Caco-2 (cell line): ENCODE measurements at regions not wholly inside any gene's neighbourhood (a gene's known extent, or its start where the extent isn't known, plus 50 kb on each side); places are given as distances from the start of the nearest gene placed in this dataset.
A peak's percentile ranks its signal among the peaks of the same experiment; 100 is the strongest.

Experiments used
- BruUV-seq: library from RNA; stranded (reverse); fragments of 400-500 nt; replicated peaks from 2 replicates; lab custom pipeline; 2021; lab: Mats Ljungman, UMichigan
- CTCF ChIA-PET: fragments of 300-600 bp; sonication (Branson Sonifier 250); formaldehyde crosslinking; loops from one replicate; lab custom pipeline; 2022; ENCODE audit warnings: antibody characterized with exemption; lab: Charles Lee
- POLR2A ChIA-PET: fragments of 300-600 bp; sonication (Branson Sonifier 250); formaldehyde crosslinking; loops from one replicate; lab custom pipeline; 2022; ENCODE audit warnings: antibody characterized with exemption; lab: Charles Lee
- DNase-seq, 2 experiments: peaks; one replicate each; pipeline versions ENCODE4 v3.0.0 to v3.0.0-alpha.2; 2020 to 2022
- H3K27me3 ChIP-seq: replicated peaks from 2 replicates; pipeline ENCODE4 v1.6.0; 2011; ENCODE audit warnings: low read length; ENCODE audit not compliant: control insufficient read depth, insufficient read depth
- H3K36me3 ChIP-seq: 2 replicates; pipeline ENCODE4 v1.5.1; 2011; ENCODE audit warnings: low read length; ENCODE audit not compliant: control insufficient read depth, insufficient read depth
- H3K4me1 ChIP-seq: fragments of 250-450 bp; sonication (Bioruptor Pico); 2 replicates; pipeline ENCODE4 v1.5.1; 2020; ENCODE audit warnings: mild to moderate bottlenecking
- H3K4me3 ChIP-seq: 2 replicates; pipeline ENCODE4 v1.5.1; 2011; ENCODE audit warnings: low read depth, mild to moderate bottlenecking, control low read depth, low read length
- H3K9me3 ChIP-seq: fragments of 250-450 bp; sonication (Bioruptor Pico); 2 replicates; pipeline ENCODE4 v1.5.1; 2020; ENCODE audit warnings: mild to moderate bottlenecking, moderate library complexity
- H3K27ac Mint-ChIP-seq: one replicate; pipeline ENCODE4 v1.8.0; 2022; ENCODE audit warnings: mixed read lengths; ENCODE audit not compliant: unreplicated experiment
- H3K27me3 Mint-ChIP-seq: one replicate; pipeline ENCODE4 v1.8.0; 2022; ENCODE audit warnings: mixed read lengths; ENCODE audit not compliant: insufficient read depth, unreplicated experiment
- H3K36me3 Mint-ChIP-seq: one replicate; pipeline ENCODE4 v1.8.0; 2022; ENCODE audit warnings: mild to moderate bottlenecking, mixed read lengths; ENCODE audit not compliant: insufficient read depth, unreplicated experiment
- H3K4me1 Mint-ChIP-seq: one replicate; pipeline ENCODE4 v1.8.0; 2022; ENCODE audit warnings: low read depth, mixed read lengths; ENCODE audit not compliant: unreplicated experiment
- H3K4me3 Mint-ChIP-seq: one replicate; pipeline ENCODE4 v1.8.0; 2022; ENCODE audit warnings: mild to moderate bottlenecking, moderate library complexity, mixed read lengths; ENCODE audit not compliant: unreplicated experiment
- H3K9me3 Mint-ChIP-seq: one replicate; pipeline ENCODE4 v1.8.0; 2022; ENCODE audit warnings: mixed read lengths; ENCODE audit not compliant: unreplicated experiment
- intact Hi-C: fragments of 100-400 bp; cut with micrococcal nuclease; formaldehyde crosslinking; loops from one replicate; pipeline ENCODE4 v1.10.0; 2022; ENCODE audit not compliant: unreplicated experiment
- TF ChIP-seq, protein P1 (sequence below), 2 experiments: fragments of 200-600 bp in 1 of 2; IDR thresholded peaks; 1 replicate in 1 of 2; 2 replicates in 1 of 2; pipeline versions ENCODE4 v1.5.1 to v1.8.0; 2011 to 2022; ENCODE audit warnings: antibody characterized with exemption in 1 of 2, control low read depth in 1 of 2, inconsistent platforms in 1 of 2, low read depth in 1 of 2, low read length in 1 of 2, mild to moderate bottlenecking in 1 of 2, moderate library complexity in 1 of 2; ENCODE audit not compliant: insufficient read depth in 1 of 2, severe bottlenecking in 1 of 2, unreplicated experiment in 1 of 2

DNA sequence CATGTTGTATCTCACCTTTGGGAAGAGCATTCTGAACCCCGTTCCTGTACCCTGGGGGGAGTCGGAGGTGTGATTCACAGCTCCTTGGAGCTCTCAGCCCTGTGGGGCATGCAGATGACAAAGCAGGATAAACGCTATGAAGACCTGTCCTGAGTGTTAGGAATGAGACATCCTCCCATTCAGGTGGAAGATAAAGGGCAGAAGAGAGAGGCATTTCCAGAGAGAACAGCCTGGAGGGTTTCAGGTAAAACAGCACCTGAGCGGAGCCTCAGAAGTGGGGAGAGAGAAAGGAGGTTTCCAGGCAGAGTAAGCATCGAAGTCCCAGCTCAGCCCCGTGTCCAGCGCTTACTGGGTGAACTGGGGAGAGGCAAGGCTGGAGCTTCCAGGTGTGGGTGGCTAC lies 288.9 kb downstream of the KLF6 start:
- Histone ChIP-seq H3K4me1 (peaks cover 15% of the 10 kb centered on the region), H3K4me3 (no peak overlapping the region), H3K9me3 (no peaks in the 10 kb centered on the region), H3K36me3 (no peaks in the 10 kb centered on the region), H3K27me3 (no peaks in the 10 kb centered on the region)
- no peak for DNase-seq
- H3K9me3 Mint-ChIP-seq, result no peaks in the 10 kb centered on the region
- intact Hi-C loops, result no loop called here
- H3K27me3 Mint-ChIP-seq, result peaks cover 5% of the 10 kb centered on the region
- H3K4me1 Mint-ChIP-seq, result peaks cover 26% of the 10 kb centered on the region
- H3K36me3 Mint-ChIP-seq, result no peaks in the 10 kb centered on the region
- no TSS peak for BruUV-seq
- TF ChIP-seq, protein P1, sequence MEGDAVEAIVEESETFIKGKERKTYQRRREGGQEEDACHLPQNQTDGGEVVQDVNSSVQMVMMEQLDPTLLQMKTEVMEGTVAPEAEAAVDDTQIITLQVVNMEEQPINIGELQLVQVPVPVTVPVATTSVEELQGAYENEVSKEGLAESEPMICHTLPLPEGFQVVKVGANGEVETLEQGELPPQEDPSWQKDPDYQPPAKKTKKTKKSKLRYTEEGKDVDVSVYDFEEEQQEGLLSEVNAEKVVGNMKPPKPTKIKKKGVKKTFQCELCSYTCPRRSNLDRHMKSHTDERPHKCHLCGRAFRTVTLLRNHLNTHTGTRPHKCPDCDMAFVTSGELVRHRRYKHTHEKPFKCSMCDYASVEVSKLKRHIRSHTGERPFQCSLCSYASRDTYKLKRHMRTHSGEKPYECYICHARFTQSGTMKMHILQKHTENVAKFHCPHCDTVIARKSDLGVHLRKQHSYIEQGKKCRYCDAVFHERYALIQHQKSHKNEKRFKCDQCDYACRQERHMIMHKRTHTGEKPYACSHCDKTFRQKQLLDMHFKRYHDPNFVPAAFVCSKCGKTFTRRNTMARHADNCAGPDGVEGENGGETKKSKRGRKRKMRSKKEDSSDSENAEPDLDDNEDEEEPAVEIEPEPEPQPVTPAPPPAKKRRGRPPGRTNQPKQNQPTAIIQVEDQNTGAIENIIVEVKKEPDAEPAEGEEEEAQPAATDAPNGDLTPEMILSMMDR (IDR thresholded peaks at IDR 0.05; ENCODE audit: insufficient read depth in 1 of 2, low read depth in 1 of 2, low read length in 1 of 2, severe bottlenecking in 1 of 2, unreplicated experiment in 1 of 2), result no peak
- POLR2A ChIA-PET, result no interaction called here
- H3K27ac Mint-ChIP-seq, result peak overlapping the region; percentile 10
- H3K4me3 Mint-ChIP-seq, result no peak overlapping the region
- CTCF ChIA-PET, result no interaction called here

DNA sequence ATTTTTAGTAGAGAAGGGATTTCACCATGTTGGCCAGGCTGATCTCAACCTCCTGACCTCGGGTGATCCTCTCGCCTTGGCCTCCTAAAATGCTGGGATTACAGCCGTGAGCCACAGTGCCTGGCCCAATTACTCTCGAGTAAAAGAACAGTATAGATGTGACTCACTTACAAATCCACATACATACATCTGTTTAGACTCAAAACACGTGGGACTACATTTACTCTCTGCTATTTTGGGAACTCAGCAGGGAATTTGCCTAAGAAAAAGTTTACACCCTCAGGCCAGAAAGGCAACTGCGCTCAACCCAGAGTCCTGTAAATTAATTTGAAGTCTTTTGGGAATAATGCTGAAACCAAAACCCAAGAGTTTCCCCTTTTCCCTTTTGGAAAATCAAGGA lies 289.7 kb downstream of the KLF6 start:
- ChIA-PET CTCF (no interaction called here), POLR2A (no interaction called here)
- Mint-ChIP-seq H3K36me3 (no peaks in the 10 kb centered on the region), H3K27me3 (peaks cover 5% of the 10 kb centered on the region), H3K4me3 (no peak overlapping the region), H3K4me1 (peaks cover 21% of the 10 kb centered on the region), H3K27ac (no peak overlapping the region), H3K9me3 (no peaks in the 10 kb centered on the region)
- Histone ChIP-seq H3K9me3 (no peaks in the 10 kb centered on the region), H3K4me1 (peaks cover 9% of the 10 kb centered on the region), H3K27me3 (no peaks in the 10 kb centered on the region), H3K36me3 (no peaks in the 10 kb centered on the region), H3K4me3 (no peak overlapping the region)
- TF ChIP-seq, protein P1 (IDR thresholded peaks at IDR 0.05; ENCODE audit: insufficient read depth in 1 of 2, low read depth in 1 of 2, low read length in 1 of 2, severe bottlenecking in 1 of 2, unreplicated experiment in 1 of 2), result no peak
- no peak for DNase-seq
- intact Hi-C loops, result no loop called here
- no TSS peak for BruUV-seq

DNA sequence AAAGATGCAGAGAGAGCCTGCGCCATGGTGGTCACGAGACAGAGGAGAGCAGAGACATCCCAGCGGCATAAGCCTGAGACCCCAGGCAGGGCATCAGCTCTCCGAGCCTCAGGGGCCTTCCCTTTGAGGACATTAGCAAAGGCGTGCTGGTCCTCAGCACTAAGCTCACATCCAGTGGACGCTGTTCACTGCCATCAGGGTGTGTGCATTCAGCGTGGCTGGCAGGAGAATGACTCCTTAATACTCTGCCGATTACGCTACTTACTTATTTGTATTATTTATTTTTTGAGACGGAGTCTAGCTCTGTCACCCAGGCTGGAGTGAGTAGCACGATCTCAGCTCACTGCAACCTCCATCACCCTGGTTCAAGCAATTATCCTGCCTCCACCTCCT lies 290.2 kb downstream of the KLF6 start:
- no peaks in the 10 kb centered on the region for H3K36me3 Mint-ChIP-seq
- peaks cover 17% of the 10 kb centered on the region for H3K4me1 Mint-ChIP-seq
- Histone ChIP-seq H3K9me3 (no peaks in the 10 kb centered on the region), H3K4me1 (peaks cover 9% of the 10 kb centered on the region), H3K27me3 (no peaks in the 10 kb centered on the region), H3K4me3 (no peak overlapping the region), H3K36me3 (no peaks in the 10 kb centered on the region)
- CTCF ChIA-PET, result no interaction called here
- intact Hi-C loops, result no loop called here
- no peaks in the 10 kb centered on the region for H3K9me3 Mint-ChIP-seq
- POLR2A ChIA-PET, result no interaction called here
- no peak overlapping the region for H3K4me3 Mint-ChIP-seq
- peaks cover 5% of the 10 kb centered on the region for H3K27me3 Mint-ChIP-seq
- DNase-seq, result no peak
- no TSS peak for BruUV-seq
- no peak overlapping the region for H3K27ac Mint-ChIP-seq
- TF ChIP-seq, protein P1 (IDR thresholded peaks at IDR 0.05; ENCODE audit: insufficient read depth in 1 of 2, low read depth in 1 of 2, low read length in 1 of 2, severe bottlenecking in 1 of 2, unreplicated experiment in 1 of 2), result no peak
